T-helper 1 cell treated with Interleukin-12 subunit alpha and Interleukin-12 subunit beta and Interleukin-4 antibody, amounts not matched to agents 30 μg/mL and 1 μg/mL, for 36 hours (primary cell): ENCODE measurements at regions not wholly inside any gene's neighbourhood (a gene's known extent, or its start where the extent isn't known, plus 50 kb on each side); places are given as distances from the start of the nearest gene placed in this dataset.

Experiments
- H3K27ac Mint-ChIP-seq: one replicate; pipeline ENCODE4 v1.8.0; 2021; ENCODE audit warnings: mild to moderate bottlenecking, mixed read lengths
- H3K27me3 Mint-ChIP-seq: one replicate; pipeline ENCODE4 v1.8.0; 2021; ENCODE audit warnings: low read depth, mixed read lengths
- H3K36me3 Mint-ChIP-seq: one replicate; pipeline ENCODE4 v1.8.0; 2021; ENCODE audit warnings: low read depth, mixed read lengths
- H3K4me1 Mint-ChIP-seq: one replicate; pipeline ENCODE4 v1.8.0; 2021; ENCODE audit warnings: low read depth, mixed read lengths
- H3K4me3 Mint-ChIP-seq: one replicate; pipeline ENCODE4 v1.8.0; 2021; ENCODE audit warnings: mild to moderate bottlenecking, moderate library complexity, mixed read lengths
- H3K9me3 Mint-ChIP-seq: one replicate; pipeline ENCODE4 v1.8.0; 2021; ENCODE audit warnings: mixed read lengths

DNA sequence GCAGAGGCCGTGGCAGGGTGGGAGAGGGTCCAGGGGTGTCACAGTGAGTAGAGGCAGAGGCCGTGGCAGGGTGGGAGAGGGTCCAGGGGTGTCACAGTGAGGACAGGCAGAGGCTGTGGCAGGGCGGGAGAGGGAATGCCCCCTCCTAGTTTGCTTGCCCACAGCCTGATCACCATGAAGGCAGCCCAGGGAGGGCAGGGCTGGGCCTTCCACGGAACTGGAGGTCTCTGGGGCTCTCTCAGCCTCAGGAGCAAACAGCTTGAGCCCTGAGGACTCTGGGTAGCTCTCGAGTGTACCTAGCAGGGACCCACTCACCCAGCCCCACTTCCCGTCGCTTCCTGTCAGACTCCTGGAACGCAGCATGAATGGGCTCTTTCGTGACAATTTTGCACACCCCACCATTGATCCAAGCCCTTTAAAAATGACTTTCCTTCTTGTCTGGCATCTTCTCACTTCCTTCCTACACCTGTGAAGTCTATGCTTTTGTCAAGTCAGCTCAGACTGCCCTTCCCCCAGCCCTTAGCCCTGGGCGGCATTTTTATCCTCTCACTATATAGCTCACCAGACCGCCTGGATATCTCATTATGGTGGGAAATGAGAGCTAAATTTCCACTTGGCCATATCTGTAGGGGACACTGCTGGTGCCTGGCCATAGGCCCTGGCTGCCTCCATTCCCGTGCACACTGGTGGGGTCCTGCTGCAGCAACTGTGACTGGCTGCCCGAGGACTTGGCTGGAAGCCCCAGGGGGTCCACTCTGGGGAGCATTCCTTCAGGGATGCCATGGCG lies 140.3 kb downstream of the CDC5L start:
- Mint-ChIP-seq H3K27me3 (no peaks in the 10 kb centered on the region), H3K4me1 (peaks cover 6% of the 10 kb centered on the region), H3K4me3 (no peak overlapping the region), H3K9me3 (no peaks in the 10 kb centered on the region), H3K36me3 (no peaks in the 10 kb centered on the region), H3K27ac (no peak overlapping the region)

DNA sequence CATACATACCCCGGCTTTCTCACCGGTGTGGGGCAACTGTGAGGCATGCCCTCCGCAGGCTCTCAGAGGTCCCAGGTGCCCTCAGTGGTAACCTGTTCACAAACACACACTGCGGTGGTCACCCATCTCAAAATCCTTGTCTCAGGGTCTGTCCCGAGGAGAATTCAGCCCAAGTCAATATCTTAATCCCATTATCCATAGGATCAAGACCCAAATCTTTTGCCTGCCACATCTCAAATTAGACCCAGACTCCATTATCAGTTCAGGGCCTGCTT lies 140.8 kb downstream of the CDC5L start:
- Mint-ChIP-seq H3K9me3 (no peaks in the 10 kb centered on the region), H3K27me3 (no peaks in the 10 kb centered on the region), H3K4me3 (no peak overlapping the region), H3K36me3 (no peaks in the 10 kb centered on the region), H3K27ac (no peak overlapping the region), H3K4me1 (peaks cover 6% of the 10 kb centered on the region)

DNA sequence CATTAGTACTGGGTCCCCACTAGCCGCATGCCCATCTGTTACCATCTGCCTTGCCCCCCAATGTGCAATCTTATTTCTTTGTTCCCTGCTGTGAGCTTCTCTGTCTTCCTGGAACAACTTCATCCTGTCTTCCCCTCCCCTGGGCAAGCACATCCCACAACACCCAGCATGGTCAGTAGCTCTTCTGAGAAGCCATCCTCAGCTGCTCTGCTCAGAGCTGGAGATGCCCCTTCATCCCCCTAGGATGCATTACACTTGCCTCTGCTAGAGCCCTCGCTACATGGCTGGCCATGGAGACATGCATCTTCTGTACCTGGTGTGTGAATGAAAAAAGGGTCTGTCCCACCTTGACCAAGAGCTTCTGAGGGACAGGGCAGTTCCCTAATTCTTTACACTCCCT lies 141.2 kb downstream of the CDC5L start:
- no peak overlapping the region for H3K4me3 Mint-ChIP-seq
- H3K27me3 Mint-ChIP-seq: no peaks in the 10 kb centered on the region
- H3K36me3 Mint-ChIP-seq: no peaks in the 10 kb centered on the region
- no peaks in the 10 kb centered on the region for H3K9me3 Mint-ChIP-seq
- peaks cover 6% of the 10 kb centered on the region for H3K4me1 Mint-ChIP-seq
- H3K27ac Mint-ChIP-seq: no peak overlapping the region

DNA sequence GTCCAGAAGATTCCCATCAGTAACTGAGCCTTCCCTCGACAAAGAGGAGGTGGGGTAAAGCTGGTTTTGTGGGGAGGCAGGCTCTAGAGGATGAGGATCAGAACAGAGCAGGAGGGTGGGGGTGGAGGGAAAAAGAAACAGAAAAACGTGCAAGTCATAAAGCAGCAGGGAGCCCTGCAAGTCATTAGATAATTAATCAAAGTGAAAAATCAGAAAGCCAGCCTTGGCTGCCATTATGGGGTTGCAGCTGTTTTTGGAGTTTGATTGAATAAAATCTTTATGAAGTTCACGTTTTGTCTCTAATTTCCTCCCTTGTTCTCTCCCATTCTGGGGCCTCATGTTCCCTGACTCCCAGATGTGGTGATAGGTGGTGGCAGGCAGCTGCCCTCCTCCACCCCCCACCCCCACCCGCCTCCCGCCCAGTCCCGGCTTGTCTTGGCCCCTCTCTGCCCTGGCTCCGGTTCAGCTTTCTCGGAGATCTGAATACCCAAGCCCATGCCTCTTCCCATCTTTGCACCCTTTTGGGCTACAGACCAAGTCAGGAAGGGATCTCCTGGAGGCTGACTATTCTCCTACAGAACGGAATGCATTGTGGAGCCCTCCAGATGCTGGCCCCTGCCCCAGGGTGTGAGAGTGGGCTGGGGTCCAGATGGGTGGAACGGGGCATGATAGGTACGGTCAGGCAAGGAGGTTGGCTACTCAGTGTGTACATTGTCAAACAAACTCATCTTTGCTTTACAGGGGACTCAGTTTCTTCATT lies 141.8 kb downstream of the CDC5L start:
- Mint-ChIP-seq H3K9me3 (no peaks in the 10 kb centered on the region), H3K4me3 (no peak overlapping the region), H3K36me3 (no peaks in the 10 kb centered on the region), H3K27ac (no peak overlapping the region), H3K4me1 (peaks cover 6% of the 10 kb centered on the region), H3K27me3 (no peaks in the 10 kb centered on the region)

DNA sequence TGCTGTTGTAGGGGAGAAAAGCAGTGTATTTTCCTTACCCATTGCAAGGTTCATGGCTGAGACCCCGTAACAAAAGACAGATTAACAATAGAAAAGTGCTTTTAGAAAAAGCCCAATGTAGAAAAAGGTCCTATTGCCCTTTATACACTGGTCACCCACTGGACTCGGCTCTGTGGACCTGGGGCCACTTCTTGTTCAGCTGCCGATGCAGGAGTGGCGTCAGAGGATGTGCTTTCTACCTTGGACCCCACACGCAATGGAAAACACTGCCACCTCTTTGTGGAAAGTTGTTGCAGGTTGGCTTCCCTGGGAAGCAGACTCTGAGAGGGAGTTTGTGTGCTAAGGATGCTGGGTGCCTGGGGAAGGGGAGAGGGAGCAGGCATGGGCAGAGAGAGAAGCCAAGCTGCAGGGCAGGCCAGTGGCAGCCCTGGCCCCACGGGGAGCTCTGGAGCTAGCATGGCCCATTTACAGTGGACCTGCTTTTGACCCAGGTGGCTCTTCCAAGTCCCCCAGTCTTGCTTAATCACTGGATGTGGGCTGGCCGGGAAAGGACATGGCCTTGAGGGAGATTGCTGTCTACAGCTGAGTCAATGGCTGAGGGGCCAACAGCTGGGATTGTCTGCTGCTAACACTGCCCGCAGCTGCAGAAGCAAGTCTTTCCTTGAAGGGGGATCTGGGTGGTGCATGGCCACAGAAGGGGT lies 142.9 kb downstream of the CDC5L start:
- Mint-ChIP-seq H3K4me3 (no peak overlapping the region), H3K27ac (no peak overlapping the region), H3K4me1 (peaks cover 6% of the 10 kb centered on the region), H3K36me3 (no peaks in the 10 kb centered on the region), H3K27me3 (no peaks in the 10 kb centered on the region), H3K9me3 (no peaks in the 10 kb centered on the region)

DNA sequence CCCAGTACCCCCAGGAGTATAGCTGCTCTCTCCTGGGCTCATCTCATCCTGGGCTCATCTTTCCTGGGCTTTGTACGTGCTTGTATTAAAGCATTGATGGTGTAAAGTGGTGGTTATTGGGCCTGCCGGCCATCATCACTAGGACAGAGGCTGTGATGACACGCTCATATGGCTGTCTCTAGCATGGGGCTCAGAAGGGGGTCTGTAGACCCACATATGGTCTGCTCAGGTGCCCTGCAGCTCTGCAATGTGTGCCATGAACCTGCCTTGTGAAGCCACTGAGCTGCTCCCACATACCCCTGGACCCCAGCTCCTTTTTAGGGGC lies 143.4 kb downstream of the CDC5L start:
- Mint-ChIP-seq H3K9me3 (no peaks in the 10 kb centered on the region), H3K36me3 (no peaks in the 10 kb centered on the region), H3K27ac (no peak overlapping the region), H3K4me1 (peaks cover 4% of the 10 kb centered on the region), H3K27me3 (no peaks in the 10 kb centered on the region), H3K4me3 (no peak overlapping the region)

DNA sequence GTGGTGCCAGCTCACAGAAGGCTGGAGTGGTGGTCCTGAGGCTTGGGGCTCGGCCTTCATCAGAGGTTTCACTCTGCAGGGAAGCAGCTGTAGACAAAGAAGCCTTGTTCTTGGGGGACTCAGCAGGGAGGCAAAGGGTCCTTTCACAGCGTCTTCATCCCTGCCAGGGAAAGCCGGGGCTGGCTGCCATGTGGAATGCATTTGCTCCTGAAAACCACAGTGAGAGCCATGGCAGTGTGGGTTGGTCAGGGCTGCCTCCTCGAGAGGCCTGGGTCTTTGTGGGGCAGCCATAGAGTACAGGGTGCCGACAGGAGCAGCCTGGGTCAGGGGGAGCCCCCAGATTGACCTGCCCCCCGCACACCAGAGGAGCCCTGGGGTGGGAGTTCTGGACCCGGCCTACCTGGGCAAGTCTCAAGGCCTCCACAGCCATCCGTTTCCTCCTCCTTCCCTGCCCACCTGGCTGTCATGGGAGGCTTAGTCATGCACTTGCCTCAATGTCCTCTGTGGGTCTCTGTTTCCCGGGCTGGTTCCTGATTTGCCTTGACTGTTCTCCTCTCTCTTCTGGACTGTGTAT lies 144.0 kb downstream of the CDC5L start:
- H3K9me3 Mint-ChIP-seq: no peaks in the 10 kb centered on the region
- H3K36me3 Mint-ChIP-seq: no peaks in the 10 kb centered on the region
- H3K27ac Mint-ChIP-seq: no peak overlapping the region
- peaks cover 4% of the 10 kb centered on the region for H3K4me1 Mint-ChIP-seq
- H3K27me3 Mint-ChIP-seq: no peaks in the 10 kb centered on the region
- H3K4me3 Mint-ChIP-seq: no peak overlapping the region

DNA sequence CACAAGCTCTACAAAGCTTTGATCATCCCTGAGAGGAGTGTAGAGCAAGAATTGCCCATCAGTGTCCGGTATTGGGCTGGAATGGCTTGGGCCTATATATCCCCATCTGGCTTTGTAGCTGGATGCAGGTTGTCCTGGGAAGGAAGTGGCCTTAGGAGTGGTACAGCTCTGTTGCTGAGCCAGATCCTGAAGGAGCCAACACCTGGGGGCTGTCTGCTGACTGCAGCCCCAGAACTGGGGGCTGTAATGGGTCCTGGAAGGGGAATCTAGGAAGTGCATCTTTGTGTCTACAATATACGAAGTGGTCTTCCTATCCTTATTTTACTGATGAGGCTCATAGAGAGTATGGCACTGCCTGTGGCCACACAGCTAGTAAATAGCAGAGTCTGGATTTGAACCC lies 145.9 kb downstream of the CDC5L start:
- Mint-ChIP-seq H3K4me3 (no peak overlapping the region), H3K27me3 (no peaks in the 10 kb centered on the region), H3K27ac (no peak overlapping the region), H3K9me3 (no peaks in the 10 kb centered on the region), H3K4me1 (no peaks in the 10 kb centered on the region), H3K36me3 (no peaks in the 10 kb centered on the region)

DNA sequence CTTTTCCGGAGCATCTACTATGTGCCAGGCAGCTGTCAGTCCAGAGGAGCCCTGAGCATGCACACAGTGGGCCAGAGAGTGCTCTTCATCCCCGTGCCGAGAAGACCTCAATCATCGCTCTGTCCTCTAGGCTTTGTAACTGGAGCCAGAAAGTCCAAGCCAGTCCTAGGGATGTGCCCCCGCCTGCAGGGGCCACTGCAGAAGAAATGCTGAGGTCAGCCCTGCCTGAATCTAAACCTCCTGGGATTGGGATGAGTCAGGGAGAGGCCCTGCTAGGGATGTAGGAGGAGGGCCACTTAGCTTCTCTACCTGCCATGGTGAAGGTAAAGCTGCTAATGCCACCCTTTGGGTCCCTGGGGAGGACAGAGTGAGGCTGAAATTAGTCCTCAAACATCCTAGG lies 146.8 kb downstream of the CDC5L start:
- Mint-ChIP-seq H3K27me3 (no peaks in the 10 kb centered on the region), H3K9me3 (no peaks in the 10 kb centered on the region), H3K4me1 (no peaks in the 10 kb centered on the region), H3K4me3 (no peak overlapping the region), H3K27ac (no peak overlapping the region), H3K36me3 (no peaks in the 10 kb centered on the region)

DNA sequence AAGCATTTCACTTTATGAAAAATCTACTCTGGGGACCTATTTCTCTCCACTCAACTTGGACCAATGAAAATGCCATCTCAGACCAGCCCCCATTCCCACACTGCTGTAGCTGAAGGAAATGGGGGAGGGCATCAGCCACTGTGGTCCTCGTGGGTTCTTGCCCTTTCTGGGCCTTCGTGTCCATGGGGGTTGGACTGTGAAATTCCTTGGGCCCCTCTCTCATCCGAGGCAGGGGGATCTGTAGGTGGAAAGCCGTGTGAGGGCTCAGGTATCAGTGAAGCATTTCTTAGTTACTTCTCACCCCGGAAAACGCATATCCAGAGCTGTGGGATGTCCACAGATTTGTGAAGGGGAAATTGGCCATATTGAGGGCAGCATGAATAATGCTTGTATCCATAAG lies 147.9 kb downstream of the CDC5L start:
- H3K27me3 Mint-ChIP-seq: no peaks in the 10 kb centered on the region
- H3K4me1 Mint-ChIP-seq: no peaks in the 10 kb centered on the region
- H3K4me3 Mint-ChIP-seq: no peak overlapping the region
- no peak overlapping the region for H3K27ac Mint-ChIP-seq
- H3K9me3 Mint-ChIP-seq: no peaks in the 10 kb centered on the region
- H3K36me3 Mint-ChIP-seq: no peaks in the 10 kb centered on the region

DNA sequence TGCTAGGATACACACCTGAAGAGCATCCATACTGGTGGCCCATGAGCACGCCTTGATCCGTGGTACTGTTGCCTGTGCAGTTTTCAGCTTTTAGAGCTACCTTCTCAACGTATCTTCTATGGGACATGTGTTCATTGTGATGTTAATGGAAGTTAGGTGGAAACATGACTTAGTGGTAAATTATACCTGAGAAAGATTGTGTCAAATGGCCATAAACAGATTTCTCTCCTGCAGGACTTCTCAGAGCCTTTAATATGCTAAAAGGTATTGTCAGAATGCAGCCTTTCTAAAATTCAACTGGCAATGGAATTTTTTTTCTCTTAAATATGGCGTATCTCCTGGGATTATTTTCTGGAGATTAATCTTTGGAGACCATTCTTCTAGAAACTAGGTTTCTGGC lies 148.5 kb downstream of the CDC5L start:
- Mint-ChIP-seq H3K4me3 (no peak overlapping the region), H3K27ac (no peak overlapping the region), H3K4me1 (no peaks in the 10 kb centered on the region), H3K27me3 (no peaks in the 10 kb centered on the region), H3K9me3 (no peaks in the 10 kb centered on the region), H3K36me3 (no peaks in the 10 kb centered on the region)

DNA sequence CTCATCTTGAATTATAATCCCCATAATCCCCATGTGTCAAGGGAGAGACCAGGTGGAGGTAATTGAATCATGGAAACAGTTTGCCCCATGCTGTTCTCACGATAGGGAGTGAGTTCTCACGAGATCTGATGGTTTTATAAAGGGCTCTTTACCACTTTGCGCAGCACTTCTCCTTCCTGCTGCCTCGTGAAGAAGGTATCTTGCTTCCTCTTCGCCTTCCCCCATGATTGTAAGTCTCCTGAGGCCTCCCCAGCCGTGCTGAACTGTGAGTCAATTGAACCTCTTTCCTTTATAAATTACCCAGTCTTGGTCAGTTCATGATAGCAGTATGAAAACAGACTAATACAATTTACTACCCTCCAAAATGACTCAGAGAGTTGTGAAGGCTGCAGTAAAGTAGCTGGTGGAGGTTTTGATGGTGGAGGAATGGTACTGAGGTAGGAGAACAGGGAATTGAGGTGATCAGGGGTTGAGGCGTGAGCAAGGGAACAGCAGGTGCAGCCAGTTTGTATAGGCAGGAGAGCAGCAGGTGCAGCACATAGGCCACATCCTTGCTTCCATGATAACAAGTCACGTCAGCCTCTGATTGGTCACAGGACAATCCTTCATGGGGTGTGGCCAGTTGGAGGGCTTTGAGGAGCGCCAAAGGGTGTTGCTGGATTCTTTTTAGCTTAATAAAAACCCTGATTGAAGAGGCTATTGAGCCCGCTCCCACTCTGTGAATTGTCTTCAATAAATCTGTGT lies 150.0 kb downstream of the CDC5L start:
- Mint-ChIP-seq H3K27ac (no peak overlapping the region), H3K4me1 (no peaks in the 10 kb centered on the region), H3K27me3 (no peaks in the 10 kb centered on the region), H3K36me3 (no peaks in the 10 kb centered on the region), H3K4me3 (no peak overlapping the region), H3K9me3 (no peaks in the 10 kb centered on the region)

DNA sequence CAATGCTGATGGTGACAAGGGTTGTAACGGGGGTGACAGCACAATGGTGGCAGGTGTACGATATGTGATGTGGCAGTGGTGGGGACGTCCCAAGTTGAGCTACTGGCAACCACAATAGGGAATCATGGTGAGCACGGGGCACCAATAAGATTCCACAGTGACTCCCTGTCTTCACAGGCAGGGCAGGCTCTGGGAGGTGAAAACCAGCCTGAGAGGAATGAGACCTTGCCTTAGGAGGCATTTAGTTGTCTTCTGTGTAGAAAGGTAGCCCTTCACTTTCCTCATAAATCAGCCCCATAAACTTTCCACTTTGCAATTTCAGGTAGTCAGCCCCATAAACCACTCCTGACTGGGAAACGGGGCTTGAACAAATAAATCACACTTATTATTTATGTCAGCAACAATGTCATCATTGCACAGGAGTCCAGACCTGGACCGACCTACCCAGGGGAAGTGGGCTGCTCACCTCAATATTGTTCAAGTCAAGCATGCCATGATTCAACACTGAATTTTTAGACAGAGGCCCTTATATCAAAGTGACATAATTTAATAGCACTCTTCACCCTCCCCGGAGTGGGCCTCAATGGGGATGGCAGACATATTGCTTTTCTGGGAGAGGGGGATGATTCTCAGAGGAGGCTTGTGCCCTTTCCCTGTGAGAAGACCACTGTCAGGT lies 150.8 kb downstream of the CDC5L start:
- no peaks in the 10 kb centered on the region for H3K36me3 Mint-ChIP-seq
- no peaks in the 10 kb centered on the region for H3K9me3 Mint-ChIP-seq
- no peak overlapping the region for H3K27ac Mint-ChIP-seq
- H3K4me3 Mint-ChIP-seq: no peak overlapping the region
- no peaks in the 10 kb centered on the region for H3K27me3 Mint-ChIP-seq
- no peaks in the 10 kb centered on the region for H3K4me1 Mint-ChIP-seq

DNA sequence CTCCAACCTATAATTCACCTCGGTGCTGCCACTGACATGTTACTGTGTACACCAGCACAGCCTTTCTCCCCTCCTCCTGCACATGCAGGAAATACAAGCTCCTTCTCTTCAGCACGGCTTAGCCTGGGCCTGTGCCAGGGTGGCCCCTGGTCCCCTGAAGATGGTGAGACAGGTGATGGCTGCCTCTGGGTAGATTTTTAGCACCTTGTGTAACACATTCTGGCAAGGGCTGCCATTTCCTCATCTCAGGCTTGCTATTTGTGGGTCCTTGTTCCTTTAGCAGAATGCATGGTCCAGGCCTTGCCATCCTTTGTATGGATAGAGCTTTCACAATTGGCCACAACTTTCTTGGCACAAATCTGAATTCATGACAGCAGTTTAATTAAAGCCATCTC lies 151.3 kb downstream of the CDC5L start:
- no peak overlapping the region for H3K4me3 Mint-ChIP-seq
- no peak overlapping the region for H3K27ac Mint-ChIP-seq
- no peaks in the 10 kb centered on the region for H3K9me3 Mint-ChIP-seq
- no peaks in the 10 kb centered on the region for H3K4me1 Mint-ChIP-seq
- H3K36me3 Mint-ChIP-seq: no peaks in the 10 kb centered on the region
- H3K27me3 Mint-ChIP-seq: no peaks in the 10 kb centered on the region
